Sigmoid colon (tissue), 4 donors: ENCODE measurements at regions not wholly inside any gene's neighbourhood (a gene's known extent, or its start where the extent isn't known, plus 50 kb on each side); places are given as distances from the start of the nearest gene placed in this dataset.
"Not testable (repeated sequence)": the region's sequence is repeated elsewhere in the genome, so short reads cannot be mapped to it uniquely, and the experiment has no call there.

Experiments
- EP300 ChIP-seq, 4 donors: sonication (generic); formaldehyde crosslinking; IDR thresholded peaks; one replicate each; pipeline ENCODE4 v1.6.1; 2017; ENCODE audit warnings: antibody characterized with exemption in 4 of 4
- POLR2A ChIP-seq, 2 donors: fragments of 450-650 bp; IDR thresholded peaks; one replicate each; pipeline ENCODE4 v1.6.1; 2016; ENCODE audit warnings: antibody characterized with exemption in 2 of 2, mild to moderate bottlenecking in 2 of 2, moderate library complexity in 2 of 2
- POLR2AphosphoS5 ChIP-seq, 4 donors: sonication (generic); formaldehyde crosslinking; IDR thresholded peaks; one replicate each; pipeline ENCODE4 v1.6.1; 2017; ENCODE audit warnings: antibody characterized with exemption in 4 of 4
- TF ChIP-seq, protein P1 (sequence below), 4 experiments: fragments of 450-650 bp in 3 of 4; fragments of 200-600 bp in 1 of 4; IDR thresholded peaks; one replicate each; pipeline ENCODE4 v1.5.1; 2016 to 2019; ENCODE audit warnings: antibody characterized with exemption in 4 of 4, mild to moderate bottlenecking in 3 of 4, moderate library complexity in 2 of 4

DNA sequence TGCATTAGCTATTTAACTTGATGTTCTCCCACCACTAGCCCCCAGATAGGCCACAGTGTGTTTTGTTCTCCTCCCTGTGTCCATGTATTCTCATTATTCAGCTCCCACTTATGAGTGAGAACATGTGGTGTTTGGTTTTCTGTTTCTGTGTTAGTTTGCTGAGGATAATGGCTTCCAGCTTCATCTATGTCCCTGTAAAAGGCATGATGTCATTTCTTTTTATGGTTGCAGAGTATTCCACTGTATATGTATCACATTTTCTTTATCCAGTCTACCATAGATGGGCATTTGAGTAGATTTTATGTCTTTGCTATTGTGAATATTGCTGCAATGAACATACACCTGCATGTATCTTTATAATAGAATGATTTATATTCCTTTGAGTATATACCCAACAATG is 487.7 kb downstream of the CBLN4 start:
- TF ChIP-seq, protein P1, sequence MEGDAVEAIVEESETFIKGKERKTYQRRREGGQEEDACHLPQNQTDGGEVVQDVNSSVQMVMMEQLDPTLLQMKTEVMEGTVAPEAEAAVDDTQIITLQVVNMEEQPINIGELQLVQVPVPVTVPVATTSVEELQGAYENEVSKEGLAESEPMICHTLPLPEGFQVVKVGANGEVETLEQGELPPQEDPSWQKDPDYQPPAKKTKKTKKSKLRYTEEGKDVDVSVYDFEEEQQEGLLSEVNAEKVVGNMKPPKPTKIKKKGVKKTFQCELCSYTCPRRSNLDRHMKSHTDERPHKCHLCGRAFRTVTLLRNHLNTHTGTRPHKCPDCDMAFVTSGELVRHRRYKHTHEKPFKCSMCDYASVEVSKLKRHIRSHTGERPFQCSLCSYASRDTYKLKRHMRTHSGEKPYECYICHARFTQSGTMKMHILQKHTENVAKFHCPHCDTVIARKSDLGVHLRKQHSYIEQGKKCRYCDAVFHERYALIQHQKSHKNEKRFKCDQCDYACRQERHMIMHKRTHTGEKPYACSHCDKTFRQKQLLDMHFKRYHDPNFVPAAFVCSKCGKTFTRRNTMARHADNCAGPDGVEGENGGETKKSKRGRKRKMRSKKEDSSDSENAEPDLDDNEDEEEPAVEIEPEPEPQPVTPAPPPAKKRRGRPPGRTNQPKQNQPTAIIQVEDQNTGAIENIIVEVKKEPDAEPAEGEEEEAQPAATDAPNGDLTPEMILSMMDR (IDR thresholded peaks at IDR 0.05) = not testable (repeated sequence)
- not testable (repeated sequence) for TF ChIP-seq POLR2A, POLR2AphosphoS5, EP300 (IDR thresholded peaks at IDR 0.05)
